H9 (cell line): ENCODE measurements at regions not wholly inside any gene's neighbourhood (a gene's known extent, or its start where the extent isn't known, plus 50 kb on each side); places are given as distances from the start of the nearest gene placed in this dataset.

Experiments
- DNase-seq: peaks from one replicate; pipeline ENCODE4 v3.0.0-alpha.2; 2017
- H2AFZ ChIP-seq: one replicate; pipeline ENCODE4 v1.6.1; 2013; ENCODE audit warnings: mild to moderate bottlenecking, low read length, control low read depth, moderate library complexity
- H2AK5ac ChIP-seq: 2 replicates; pipeline ENCODE4 v1.6.1; 2013; ENCODE audit warnings: low read length, control low read depth, mixed read lengths; ENCODE audit not compliant: insufficient read length
- H2BK120ac ChIP-seq: one replicate; pipeline ENCODE4 v1.6.1; 2013; ENCODE audit warnings: low read depth, mild to moderate bottlenecking, low read length, control low read depth, inconsistent platforms; ENCODE audit not compliant: poor library complexity, severe bottlenecking
- H2BK12ac ChIP-seq: 2 replicates; pipeline ENCODE4 v1.6.1; 2013; ENCODE audit warnings: low read length, control low read depth, mixed read lengths, low read depth; ENCODE audit not compliant: insufficient read length
- H2BK15ac ChIP-seq: 2 replicates; pipeline ENCODE4 v1.6.1; 2013; ENCODE audit warnings: low read depth, low read length, control low read depth
- H2BK20ac ChIP-seq: one replicate; pipeline ENCODE4 v1.6.1; 2013; ENCODE audit warnings: low read depth, mild to moderate bottlenecking, low read length, control low read depth, inconsistent platforms; ENCODE audit not compliant: poor library complexity, severe bottlenecking
- H2BK5ac ChIP-seq: 2 replicates; pipeline ENCODE4 v1.6.1; 2013; ENCODE audit warnings: low read length, control low read depth, mixed read lengths; ENCODE audit not compliant: insufficient read length
- H3K14ac ChIP-seq: 2 replicates; pipeline ENCODE4 v1.6.1; 2013; ENCODE audit warnings: low read length, control low read depth; ENCODE audit not compliant: insufficient read depth
- H3K18ac ChIP-seq: 2 replicates; pipeline ENCODE4 v1.6.1; 2013; ENCODE audit warnings: low read depth, mild to moderate bottlenecking, mixed read lengths, low read length, control low read depth; ENCODE audit not compliant: insufficient read length
- H3K23ac ChIP-seq: 2 replicates; pipeline ENCODE4 v1.6.1; 2013; ENCODE audit warnings: low read length, control low read depth, mixed read lengths, low read depth; ENCODE audit not compliant: insufficient read length
- H3K23me2 ChIP-seq: 2 replicates; pipeline ENCODE4 v1.6.1; 2013; ENCODE audit warnings: low read depth, mild to moderate bottlenecking, mixed read lengths, low read length, control low read depth; ENCODE audit not compliant: insufficient read length, poor library complexity, severe bottlenecking
- H3K27ac ChIP-seq: 2 replicates; pipeline ENCODE4 v1.5.1; 2013; ENCODE audit warnings: low read length, control low read depth, mixed read lengths, low read depth; ENCODE audit not compliant: insufficient read length
- H3K27me3 ChIP-seq: 2 replicates; pipeline ENCODE4 v1.6.1; 2013; ENCODE audit warnings: low read length, control low read depth, inconsistent platforms; ENCODE audit not compliant: insufficient read depth
- H3K4ac ChIP-seq: 2 replicates; pipeline ENCODE4 v1.6.1; 2013; ENCODE audit warnings: low read depth, mild to moderate bottlenecking, control low read depth, inconsistent platforms, low read length, moderate library complexity
- H3K4me1 ChIP-seq: 2 replicates; pipeline ENCODE4 v1.6.1; 2013; ENCODE audit warnings: low read length, control low read depth, inconsistent platforms; ENCODE audit not compliant: insufficient read depth
- H3K4me2 ChIP-seq: 2 replicates; pipeline ENCODE4 v1.6.1; 2013; ENCODE audit warnings: low read length, control low read depth, mixed read lengths; ENCODE audit not compliant: insufficient read length, insufficient read depth
- H3K56ac ChIP-seq: 2 replicates; pipeline ENCODE4 v1.6.1; 2013; ENCODE audit warnings: low read depth, mild to moderate bottlenecking, mixed read lengths, low read length, control low read depth; ENCODE audit not compliant: insufficient read length
- H3K79me1 ChIP-seq: 2 replicates; pipeline ENCODE4 v1.6.1; 2013; ENCODE audit warnings: low read depth, mild to moderate bottlenecking, moderate library complexity, low read length, control low read depth, inconsistent platforms; ENCODE audit not compliant: insufficient read depth, poor library complexity, severe bottlenecking
- H3K79me2 ChIP-seq: 2 replicates; pipeline ENCODE4 v1.6.1; 2013; ENCODE audit warnings: low read length, control low read depth, inconsistent platforms; ENCODE audit not compliant: insufficient read depth
- H3K9ac ChIP-seq: 2 replicates; pipeline ENCODE4 v1.6.1; 2013; ENCODE audit warnings: low read length, control low read depth, mixed read lengths; ENCODE audit not compliant: insufficient read length; ENCODE audit errors: extremely low read depth
- H3K9me3 ChIP-seq: one replicate; pipeline ENCODE4 v1.6.1; 2013; ENCODE audit warnings: low read depth, low read length, inconsistent platforms; ENCODE audit not compliant: control insufficient read depth
- H3T11ph ChIP-seq: one replicate; pipeline ENCODE4 v1.6.1; 2013; ENCODE audit warnings: mild to moderate bottlenecking, low read length, control low read depth, inconsistent platforms
- H4K20me1 ChIP-seq: one replicate; pipeline ENCODE4 v1.6.1; 2013; ENCODE audit not compliant: control insufficient read depth, insufficient read length, insufficient read depth
- H4K5ac ChIP-seq: 2 replicates; pipeline ENCODE4 v1.6.1; 2013; ENCODE audit warnings: low read depth, mild to moderate bottlenecking, mixed read lengths, low read length, control low read depth; ENCODE audit not compliant: insufficient read length
- H4K8ac ChIP-seq: replicated peaks from 2 replicates; pipeline ENCODE4 v1.6.1; 2013; ENCODE audit warnings: low read length, control low read depth, mixed read lengths, low read depth; ENCODE audit not compliant: insufficient read length
- H4K91ac ChIP-seq: 2 replicates; pipeline ENCODE4 v1.6.1; 2013; ENCODE audit warnings: low read depth, mild to moderate bottlenecking, moderate library complexity, mixed read lengths, low read length, control low read depth; ENCODE audit not compliant: insufficient read length
- H3K27ac Mint-ChIP-seq, 3 experiments: 2 replicates in 2 of 3; 3 replicates in 1 of 3; pipeline ENCODE4 v1.8.0; 2020 to 2021; ENCODE audit warnings: mixed read lengths in 3 of 3, mild to moderate bottlenecking in 1 of 3, moderate library complexity in 1 of 3
- H3K27me3 Mint-ChIP-seq: 2 replicates; pipeline ENCODE4 v1.8.0; 2021; ENCODE audit warnings: low read depth, mild to moderate bottlenecking, moderate library complexity, mixed read lengths
- H3K36me3 Mint-ChIP-seq, 3 experiments: 2 replicates in 2 of 3; 3 replicates in 1 of 3; pipeline ENCODE4 v1.8.0; 2020 to 2021; ENCODE audit warnings: low read depth in 3 of 3, mixed read lengths in 3 of 3; ENCODE audit not compliant: insufficient read depth in 1 of 3
- H3K4me1 Mint-ChIP-seq, 2 experiments: 2 replicates each; pipeline ENCODE4 v1.8.0; 2020; ENCODE audit warnings: mixed read lengths in 2 of 2
- H3K4me3 Mint-ChIP-seq, 2 experiments: 2 replicates in 1 of 2; 3 replicates in 1 of 2; pipeline ENCODE4 v1.8.0; 2020 to 2021; ENCODE audit warnings: mild to moderate bottlenecking in 2 of 2, mixed read lengths in 2 of 2, moderate library complexity in 1 of 2
- H3K9me3 Mint-ChIP-seq, 2 experiments: 2 replicates in 1 of 2; 3 replicates in 1 of 2; pipeline ENCODE4 v1.8.0; 2020; ENCODE audit warnings: mild to moderate bottlenecking in 2 of 2, mixed read lengths in 2 of 2, moderate library complexity in 1 of 2
- WGBS: extraction: QIAGEN DNeasy Blood & Tissue Kit; methylation state at CpG from one replicate; pipeline ENCODE4 v1.1.7; 2013; ENCODE audit warnings: missing lambda C conversion rate, low lambda C conversion rate, mixed read lengths; ENCODE audit not compliant: insufficient read length; ENCODE audit errors: extremely low coverage; 5-methylcytosine and 5-hydroxymethylcytosine counted together
- TF ChIP-seq, protein P1 (sequence below): fragments of 200-600 bp; sonication (generic); conservative IDR thresholded peaks from 3 replicates; pipeline ENCODE4 v1.8.0; 2021; ENCODE audit warnings: antibody characterized with exemption, mild to moderate bottlenecking

DNA sequence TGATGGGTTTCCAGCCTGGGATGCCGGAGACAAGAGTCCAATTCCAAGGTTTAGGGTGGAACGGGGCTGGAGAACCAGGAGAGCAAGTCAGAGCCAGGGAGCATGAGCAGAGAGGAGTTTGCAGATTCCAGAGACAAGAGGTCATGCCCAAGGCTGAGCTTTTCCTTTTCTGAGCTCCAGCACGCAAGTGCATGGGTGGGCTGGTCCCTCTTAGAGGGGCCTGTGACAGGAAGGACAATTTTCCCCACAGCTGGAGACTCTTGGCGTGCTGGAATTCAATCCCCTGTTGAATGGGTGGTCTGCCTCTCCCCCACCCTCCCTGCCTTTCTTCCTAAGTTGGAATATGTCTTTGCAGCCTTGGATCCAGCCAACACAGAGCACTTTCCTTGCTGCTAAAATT is 431.9 kb downstream of the BCL11B start:
- Histone ChIP-seq H3T11ph (no peak overlapping the region), H3K4me2 (no peak overlapping the region), H3K14ac (no peak overlapping the region), H3K79me2 (no peaks in the 10 kb centered on the region), H3K27ac (no peak overlapping the region), H4K5ac (no peak overlapping the region), H3K4me1 (no peaks in the 10 kb centered on the region), H3K9me3 (no peaks in the 10 kb centered on the region), H2BK15ac (no peak overlapping the region), H3K27me3 (no peaks in the 10 kb centered on the region), H3K23me2 (no peaks in the 10 kb centered on the region), H3K23ac (no peak overlapping the region), H3K4ac (no peak overlapping the region), H3K18ac (no peak overlapping the region), H2BK12ac (no peak overlapping the region), H4K91ac (no peak overlapping the region), H4K8ac (no peak overlapping the region), H4K20me1 (no peaks in the 10 kb centered on the region), H3K56ac (no peak overlapping the region), H2AFZ (no peak overlapping the region), H2BK20ac (no peak overlapping the region), H2BK5ac (no peak overlapping the region), H3K79me1 (no peaks in the 10 kb centered on the region), H2BK120ac (no peak overlapping the region), H2AK5ac (no peak overlapping the region), H3K9ac (no peak overlapping the region)
- no CpG with 5 or more reads among the region's 4 CpGs for WGBS
- H3K27ac Mint-ChIP-seq: peak overlapping the region in 1 of 3 experiments; percentile 3; a peak in 1 of 7 replicates
- no peaks in the 10 kb centered on the region for H3K4me1 Mint-ChIP-seq
- no peak overlapping the region; a peak in 1 of 5 replicates for H3K4me3 Mint-ChIP-seq
- peak; percentile 14 for DNase-seq
- H3K9me3 Mint-ChIP-seq: peaks cover 9 to 13% of the 10 kb centered on the region in 2 experiments
- H3K27me3 Mint-ChIP-seq: peaks cover 6% of the 10 kb centered on the region
- TF ChIP-seq, protein P1, sequence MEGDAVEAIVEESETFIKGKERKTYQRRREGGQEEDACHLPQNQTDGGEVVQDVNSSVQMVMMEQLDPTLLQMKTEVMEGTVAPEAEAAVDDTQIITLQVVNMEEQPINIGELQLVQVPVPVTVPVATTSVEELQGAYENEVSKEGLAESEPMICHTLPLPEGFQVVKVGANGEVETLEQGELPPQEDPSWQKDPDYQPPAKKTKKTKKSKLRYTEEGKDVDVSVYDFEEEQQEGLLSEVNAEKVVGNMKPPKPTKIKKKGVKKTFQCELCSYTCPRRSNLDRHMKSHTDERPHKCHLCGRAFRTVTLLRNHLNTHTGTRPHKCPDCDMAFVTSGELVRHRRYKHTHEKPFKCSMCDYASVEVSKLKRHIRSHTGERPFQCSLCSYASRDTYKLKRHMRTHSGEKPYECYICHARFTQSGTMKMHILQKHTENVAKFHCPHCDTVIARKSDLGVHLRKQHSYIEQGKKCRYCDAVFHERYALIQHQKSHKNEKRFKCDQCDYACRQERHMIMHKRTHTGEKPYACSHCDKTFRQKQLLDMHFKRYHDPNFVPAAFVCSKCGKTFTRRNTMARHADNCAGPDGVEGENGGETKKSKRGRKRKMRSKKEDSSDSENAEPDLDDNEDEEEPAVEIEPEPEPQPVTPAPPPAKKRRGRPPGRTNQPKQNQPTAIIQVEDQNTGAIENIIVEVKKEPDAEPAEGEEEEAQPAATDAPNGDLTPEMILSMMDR: no peak
- peaks cover 0 to 3% (median 2%) of the 10 kb centered on the region in 3 experiments; a peak in 3 of 7 replicates for H3K36me3 Mint-ChIP-seq
